GM18517 (cell line): ENCODE measurements at regions not wholly inside any gene's neighbourhood (a gene's known extent, or its start where the extent isn't known, plus 50 kb on each side); places are given as distances from the start of the nearest gene placed in this dataset.
"Not testable (repeated sequence)": the region's sequence is repeated elsewhere in the genome, so short reads cannot be mapped to it uniquely, and the experiment has no call there.

ENCODE experiments used
- ATAC-seq: cut with Tn5 transposase; IDR thresholded peaks from one replicate; pipeline ENCODE4 v1.9.1; 2021; ENCODE audit warnings: mild to moderate bottlenecking, moderate library complexity; ENCODE audit not compliant: unreplicated experiment

DNA sequence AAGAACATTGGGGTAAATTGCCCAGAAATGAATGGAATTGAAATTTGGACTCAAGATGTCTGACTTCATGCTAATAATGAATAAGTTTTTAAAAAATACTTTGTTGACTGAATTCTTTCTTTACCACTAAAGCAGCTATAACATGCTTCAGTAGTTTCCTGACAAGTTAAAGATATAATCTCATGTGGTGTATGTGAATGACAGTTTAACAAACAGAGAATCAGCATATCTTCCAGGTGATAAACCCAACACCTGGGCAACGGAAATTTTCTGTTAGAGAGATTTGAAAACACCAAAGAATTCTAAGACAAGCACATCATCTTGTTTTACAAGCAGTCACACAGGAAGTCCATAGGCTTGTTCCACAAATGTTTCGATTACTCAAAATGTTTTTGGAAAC lies 372.6 kb upstream of the VRK2 start:
- ATAC-seq = no peak

DNA sequence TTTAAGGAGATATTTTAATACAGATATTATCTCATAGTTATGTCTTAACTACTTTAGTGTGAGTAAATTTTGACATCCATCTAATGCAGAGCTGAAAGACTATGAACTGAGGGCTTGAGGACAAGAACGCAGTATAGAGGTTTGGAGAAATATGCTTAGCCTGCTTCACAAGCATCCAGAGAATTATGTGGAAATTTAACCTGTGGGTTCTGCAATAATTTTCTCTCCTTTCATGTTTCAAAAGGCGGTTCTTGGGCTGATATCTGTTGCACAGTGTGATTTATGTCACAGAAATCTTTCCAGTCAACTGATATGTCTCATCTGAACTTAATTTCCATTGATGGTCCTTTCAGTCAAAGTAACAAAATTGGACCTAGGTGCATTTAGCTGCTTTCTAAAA lies 371.9 kb upstream of the VRK2 start:
- no peak for ATAC-seq

DNA sequence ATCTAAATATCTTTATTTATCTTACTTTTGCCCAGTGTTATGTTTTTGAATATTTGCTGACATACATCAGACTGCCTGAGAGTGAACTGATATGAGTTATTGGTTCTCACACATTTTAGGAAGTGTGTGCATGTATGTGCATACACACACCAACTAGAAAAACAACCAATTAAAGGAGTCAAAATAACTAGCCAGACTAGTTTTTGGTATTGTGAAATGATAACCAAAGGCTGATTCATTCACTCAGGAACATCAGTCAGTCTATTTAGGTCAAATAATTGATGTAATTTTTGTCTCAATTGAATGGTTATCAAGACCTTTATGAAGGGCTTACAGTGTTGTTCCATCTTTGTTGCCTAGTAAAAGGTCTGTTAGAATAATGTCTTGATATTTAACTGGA lies 369.3 kb upstream of the VRK2 start:
- no peak for ATAC-seq

DNA sequence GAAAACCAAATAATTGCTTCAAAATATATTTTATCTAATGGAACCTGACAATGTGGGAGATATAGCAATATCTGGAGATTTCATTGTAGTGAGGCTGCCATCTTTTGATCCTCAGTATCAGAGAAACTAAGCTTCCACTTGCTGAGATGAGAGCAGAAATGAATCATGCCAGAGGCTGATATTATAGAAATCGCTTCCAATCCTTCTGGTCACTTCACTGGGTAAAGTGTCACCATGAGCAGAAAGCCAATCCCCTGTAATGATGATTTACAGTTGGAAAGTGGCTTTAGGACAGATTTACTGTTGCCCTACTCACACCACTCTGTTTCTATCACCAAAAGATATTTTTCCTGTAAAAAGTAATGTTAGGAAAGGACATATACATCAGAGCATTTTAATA lies 365.0 kb upstream of the VRK2 start:
- no peak for ATAC-seq

DNA sequence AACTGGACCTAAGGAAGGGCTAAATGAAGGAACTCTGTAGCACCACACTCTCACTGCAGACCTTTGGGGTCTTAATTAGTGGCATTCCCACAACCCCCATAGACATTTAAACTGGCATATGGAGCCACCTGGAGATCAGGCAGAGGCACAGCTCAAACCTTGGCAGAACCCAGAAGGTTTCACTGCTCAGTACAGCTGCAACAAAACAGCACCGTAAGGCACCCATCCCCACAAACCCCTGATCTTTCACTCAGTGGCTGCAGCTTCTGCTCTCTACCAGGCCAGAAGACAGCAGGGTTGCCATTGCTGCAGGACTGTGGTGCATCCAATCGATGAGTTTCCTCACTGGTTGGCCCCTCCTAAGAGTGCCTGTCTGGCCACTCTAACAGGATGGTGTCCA lies 361.6 kb upstream of the VRK2 start:
- no peak for ATAC-seq

DNA sequence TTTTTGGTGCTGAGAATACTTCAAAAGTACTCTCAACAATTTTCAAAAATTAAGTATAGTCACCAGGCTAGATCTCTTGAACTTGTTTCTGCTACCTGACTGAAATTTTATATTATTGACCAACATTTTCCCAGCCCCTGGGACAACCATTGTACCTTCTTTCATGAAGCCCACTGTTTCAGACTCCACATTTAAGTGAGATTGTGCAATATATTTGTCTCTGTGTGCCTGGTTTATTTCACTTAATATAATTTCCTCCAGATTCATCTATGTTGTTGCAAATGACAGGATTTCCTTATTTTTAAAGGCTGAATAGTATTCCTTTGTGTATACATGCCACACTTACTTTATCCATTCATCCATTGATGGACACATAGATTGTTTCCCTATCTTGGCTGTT lies 354.2 kb upstream of the VRK2 start:
- ATAC-seq = no peak

DNA sequence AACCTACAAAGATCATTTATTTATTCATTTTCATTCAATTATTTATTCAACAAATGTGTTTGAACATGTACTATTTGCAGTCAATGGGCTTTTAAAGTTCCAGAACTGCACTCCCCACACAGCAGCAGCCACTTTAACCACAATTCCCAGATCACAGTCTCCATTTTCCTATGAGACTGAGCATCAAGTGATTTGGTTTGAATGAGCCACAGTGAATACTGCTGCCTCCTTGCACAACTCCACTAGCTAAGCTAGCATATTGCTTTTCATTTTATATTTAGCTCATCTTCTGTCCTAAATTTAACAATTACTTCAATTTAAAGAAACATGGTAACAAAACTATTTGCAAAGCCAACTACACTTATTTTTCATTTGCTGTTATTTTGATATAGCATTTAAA lies 353.4 kb upstream of the VRK2 start:
- ATAC-seq = no peak

DNA sequence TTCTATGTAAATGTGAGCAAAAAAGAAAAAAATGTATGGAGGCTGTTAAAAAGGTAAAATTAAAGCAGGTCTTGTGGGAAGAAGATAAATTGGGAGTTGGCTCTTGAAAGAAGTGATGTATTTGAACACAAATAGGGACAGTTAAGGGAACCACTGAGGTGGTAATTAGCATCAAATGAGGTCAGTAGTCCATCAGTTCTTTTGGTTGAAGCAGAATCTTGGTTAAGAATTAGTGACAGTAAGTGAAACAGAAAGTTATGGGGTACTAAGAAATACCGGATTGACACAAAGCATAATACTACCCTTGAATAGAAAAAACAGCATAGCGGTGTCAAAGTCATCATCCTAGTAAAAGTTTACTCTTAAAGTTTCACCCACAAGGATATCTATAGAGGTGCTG lies 352.6 kb upstream of the VRK2 start:
- ATAC-seq = no peak

DNA sequence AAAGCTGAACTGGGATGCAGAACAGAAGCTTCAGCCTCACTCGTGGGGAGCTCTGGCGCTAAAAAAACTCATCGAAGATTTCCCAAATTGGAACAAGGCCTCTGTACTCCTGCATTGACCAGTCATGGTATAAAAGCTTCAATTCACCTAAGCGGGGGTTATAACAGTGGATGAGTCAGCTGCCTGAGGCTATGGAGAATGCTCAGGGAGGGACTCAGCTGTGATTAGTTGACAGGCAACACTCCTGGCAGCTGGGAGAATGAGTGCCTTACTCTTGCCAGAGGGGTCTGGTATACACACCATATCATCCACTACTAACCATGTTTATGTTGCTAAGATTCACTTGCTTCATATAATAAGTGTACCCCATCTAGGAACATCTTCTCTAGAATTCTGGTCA lies 350.6 kb upstream of the VRK2 start:
- no peak for ATAC-seq

DNA sequence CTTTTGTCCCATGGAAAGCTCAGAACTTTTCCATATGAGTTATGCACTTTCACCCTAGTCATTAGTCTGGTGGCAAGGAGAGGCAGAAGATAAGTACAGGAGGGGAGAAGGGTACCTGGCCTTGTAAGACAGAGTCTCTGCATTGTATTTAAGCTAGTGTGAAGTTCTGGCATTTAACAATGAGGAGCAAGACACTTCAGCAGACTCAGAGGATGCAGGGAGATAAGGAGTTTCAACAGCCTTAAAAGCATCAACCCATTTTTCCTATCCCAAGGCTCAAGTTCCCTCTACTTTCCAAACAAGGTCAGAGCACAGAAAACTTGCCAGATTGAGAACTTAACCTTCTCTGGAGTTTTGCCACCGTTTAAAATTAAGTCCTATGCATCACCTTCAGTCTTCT lies 348.2 kb upstream of the VRK2 start:
- no peak for ATAC-seq

DNA sequence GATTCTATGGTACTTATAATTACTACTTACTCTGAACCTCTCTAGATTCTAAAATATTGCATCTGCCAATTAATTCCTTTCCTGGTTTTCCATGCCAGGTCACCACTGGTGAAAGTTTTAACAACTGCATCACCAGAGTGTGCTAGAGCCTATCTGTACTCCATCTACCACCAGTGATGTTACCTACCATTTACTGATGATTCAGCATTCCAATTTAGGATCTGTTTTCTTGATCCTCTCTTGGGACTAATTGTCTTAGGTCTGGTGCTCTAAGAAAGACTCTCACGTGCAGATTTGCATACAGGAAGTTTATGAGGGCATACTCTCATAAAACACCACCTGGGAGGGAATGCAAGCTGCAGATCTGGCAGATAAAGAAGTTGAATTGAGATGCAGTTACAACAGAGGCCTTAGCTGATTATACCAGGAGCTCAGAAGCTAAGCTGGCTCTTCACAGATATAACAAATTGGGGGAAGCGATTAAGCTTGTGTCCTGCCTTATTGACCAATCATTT lies 347.6 kb upstream of the VRK2 start:
- ATAC-seq = no peak

DNA sequence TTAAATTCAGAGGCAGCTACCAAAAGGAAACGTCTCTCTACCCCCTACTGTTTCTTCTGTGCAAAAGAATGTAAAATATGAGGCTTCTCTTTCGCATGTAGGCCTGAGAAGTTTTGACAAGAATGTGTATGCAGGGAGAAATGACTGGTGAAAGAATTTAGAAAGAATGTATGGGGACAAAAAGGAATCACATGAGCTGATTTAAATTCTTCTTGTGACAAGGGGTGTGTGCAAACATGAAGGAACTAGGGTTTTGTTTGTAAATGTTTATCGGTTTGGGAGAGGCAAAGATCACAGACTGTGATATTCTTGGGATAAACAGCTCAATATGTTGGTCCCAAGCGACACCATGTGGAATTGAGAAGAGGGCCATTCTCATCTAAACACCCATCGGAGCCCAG lies 345.2 kb upstream of the VRK2 start:
- ATAC-seq = no peak

DNA sequence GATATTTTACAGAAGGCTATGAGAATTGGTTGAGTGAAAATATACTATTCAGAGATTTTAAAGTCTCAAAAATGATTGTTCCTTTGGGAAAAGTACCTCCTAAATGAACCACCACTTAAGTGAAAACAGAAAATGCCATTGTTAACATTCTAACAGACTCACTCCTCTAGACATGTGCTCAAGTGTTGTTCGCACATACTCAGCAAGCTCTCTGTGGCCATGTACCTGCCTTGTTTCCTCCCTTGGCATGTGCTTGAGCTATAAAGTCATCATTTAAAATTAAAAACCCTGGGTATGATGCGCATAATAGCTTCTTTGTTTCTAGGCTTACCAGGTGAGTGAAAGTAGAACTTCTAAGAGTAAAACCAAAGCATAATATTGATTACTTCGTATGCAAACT lies 343.2 kb upstream of the VRK2 start:
- no peak for ATAC-seq

DNA sequence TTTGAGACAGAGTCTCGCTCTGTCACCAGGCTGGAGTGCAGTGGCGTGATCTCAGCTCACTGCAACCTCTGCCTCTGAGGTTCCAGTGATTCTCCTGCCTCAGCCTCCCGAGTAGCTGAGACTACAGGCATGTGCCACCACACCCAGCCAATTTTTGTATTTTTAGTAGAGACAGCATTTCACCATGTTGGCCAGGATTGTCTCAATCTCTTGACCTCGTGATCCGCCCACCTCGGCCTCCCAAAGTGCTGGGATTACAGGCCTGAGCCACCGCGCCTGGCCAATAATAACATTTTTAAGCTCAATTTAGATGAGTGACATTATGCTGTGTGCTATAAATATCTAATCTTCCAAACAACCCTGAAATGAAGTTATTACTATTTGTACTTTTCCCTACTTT lies 338.8 kb upstream of the VRK2 start:
- not testable (repeated sequence) for ATAC-seq

DNA sequence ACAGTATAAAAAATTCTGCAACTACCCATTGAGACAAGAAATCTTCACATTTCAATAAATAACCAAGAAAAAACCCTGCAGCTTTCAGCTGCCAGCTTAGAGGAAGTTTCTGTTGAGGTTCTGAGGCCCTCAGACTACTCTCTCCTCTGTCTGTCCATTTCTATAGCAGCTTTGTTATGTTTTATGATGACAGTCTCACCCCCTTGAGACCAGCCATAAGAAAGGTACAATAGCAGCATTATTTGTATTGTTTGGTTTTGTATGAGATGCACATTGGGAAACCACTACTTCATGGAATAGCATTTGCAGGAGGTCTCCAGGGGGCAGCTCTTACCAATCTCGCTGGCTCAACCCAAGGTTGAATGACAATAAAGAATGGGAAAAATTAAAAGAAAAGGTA lies 334.6 kb upstream of the VRK2 start:
- ATAC-seq = no peak

DNA sequence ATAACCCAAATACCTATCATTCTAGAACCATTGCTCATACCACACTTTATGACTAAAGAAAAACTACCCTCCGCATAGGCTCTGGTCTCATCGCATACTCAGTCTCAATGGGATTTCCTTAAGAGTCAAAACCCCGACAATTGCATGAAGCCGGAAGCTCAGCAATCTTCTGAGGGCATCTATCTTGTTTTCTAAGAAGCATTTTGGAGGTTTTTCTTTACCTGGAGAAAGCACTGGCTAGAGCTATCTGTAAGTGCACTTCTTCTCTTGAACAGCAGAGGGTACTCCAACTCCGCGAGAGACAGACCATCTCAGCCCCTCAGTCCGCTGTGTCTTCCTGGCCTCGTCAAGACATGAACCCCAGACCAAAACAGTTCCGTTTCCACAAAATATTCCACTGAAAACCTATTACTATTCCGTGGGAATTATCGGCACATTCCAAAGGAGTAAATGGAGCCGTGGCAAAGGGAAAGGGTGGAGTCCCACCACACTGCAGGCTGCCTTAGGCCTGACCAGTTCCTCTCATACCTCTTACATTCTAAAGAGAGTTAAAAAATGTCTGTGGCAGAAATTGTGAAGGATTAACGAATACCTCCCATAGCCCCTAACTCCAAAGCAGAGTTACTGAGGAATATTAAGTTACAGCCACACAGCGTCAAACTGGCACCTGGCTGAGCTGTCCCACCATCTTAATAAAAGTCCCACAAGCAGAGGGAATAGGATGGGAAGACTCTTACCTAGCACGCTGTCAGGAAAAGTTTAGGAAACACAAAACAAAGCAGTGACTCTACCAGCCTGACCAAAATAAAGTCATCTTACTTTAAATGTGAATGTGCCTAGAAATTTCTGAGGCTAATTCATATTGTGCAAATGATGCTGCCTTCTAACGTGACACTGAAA lies 325.6 kb upstream of the VRK2 start:
- ATAC-seq = peak; percentile 99

DNA sequence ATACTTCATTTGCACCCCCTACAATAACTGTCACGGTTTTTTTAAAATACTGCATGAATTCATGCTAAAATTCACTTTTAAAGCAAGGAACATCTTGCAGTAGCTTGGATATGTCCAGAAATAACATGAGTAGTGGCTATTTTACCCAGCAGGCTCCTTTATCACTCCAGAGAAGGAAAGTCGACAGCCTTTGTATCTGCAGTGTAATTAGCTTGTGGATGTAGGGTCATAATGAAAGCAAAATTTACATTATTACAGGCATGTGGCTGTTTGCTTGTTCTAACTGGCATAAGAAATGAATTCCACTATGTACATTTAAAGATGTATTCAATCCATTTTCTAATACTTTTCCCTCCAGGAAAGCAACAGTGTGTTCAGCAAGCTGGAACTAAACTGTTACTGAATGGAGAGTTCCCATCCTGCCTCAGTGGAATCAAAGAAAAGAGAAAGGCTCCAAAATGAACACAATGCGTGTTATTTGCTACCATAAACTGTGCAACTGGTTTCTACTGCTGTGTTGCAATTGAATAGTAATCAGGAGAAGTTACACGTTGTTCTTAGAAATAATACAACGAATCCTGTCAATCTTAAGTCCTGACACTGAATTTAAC lies 321.2 kb upstream of the VRK2 start:
- no peak for ATAC-seq

DNA sequence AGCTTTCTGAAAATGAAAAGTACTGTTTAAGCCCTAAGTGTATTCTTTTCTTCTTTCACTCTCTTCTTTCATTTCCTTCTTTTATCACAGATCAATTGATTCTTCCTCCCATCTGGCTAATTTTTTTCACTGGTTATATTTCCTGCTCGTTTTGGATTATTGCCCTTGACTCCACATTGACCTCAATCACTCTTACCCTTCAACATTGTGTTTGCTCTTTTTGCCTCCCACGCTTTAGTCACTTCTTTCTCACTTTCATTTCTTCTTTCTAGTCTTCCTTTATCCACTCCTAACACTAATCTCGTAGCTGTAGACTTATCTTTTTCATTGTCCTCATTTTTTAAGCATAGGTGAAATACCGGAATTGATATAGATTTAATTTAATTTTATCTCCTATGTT lies 320.3 kb upstream of the VRK2 start:
- ATAC-seq = peak; percentile 91

DNA sequence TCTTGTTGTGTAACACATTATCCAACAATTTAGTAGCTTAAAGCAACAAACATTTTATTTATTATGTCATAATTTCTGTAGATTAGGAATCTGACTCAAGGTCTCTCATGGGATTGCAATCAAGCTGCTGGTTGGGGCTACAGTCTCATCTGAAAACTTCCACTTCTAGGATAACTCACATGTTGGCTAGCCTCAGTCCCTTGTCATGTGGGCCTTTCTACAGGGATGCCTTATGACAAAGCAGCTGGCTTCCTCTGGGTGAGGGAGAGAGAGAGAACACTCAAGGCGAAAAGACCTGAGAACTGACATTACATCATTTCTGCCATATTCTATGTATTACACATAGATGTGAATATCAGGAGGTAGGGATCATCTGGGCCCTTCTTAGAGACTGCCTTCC lies 317.9 kb upstream of the VRK2 start:
- no peak for ATAC-seq

DNA sequence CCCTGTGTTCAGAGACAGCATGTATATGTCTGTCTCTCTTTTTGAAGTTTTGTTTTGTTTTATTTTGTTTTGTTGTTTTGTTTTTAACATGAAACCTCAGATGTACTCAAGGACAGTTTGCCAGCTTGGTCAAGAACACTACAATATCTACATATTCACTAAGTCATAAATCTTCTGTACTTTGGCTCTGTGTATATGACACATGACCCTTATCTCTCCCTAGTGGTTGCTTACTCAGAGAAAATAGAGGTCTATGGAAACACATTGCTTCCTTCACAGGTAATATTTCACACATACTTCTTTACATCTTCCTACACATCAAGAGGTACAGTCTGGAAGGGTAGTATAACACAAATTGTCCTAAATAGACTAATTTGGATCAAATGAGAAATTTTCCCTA lies 312.6 kb upstream of the VRK2 start:
- ATAC-seq = no peak

DNA sequence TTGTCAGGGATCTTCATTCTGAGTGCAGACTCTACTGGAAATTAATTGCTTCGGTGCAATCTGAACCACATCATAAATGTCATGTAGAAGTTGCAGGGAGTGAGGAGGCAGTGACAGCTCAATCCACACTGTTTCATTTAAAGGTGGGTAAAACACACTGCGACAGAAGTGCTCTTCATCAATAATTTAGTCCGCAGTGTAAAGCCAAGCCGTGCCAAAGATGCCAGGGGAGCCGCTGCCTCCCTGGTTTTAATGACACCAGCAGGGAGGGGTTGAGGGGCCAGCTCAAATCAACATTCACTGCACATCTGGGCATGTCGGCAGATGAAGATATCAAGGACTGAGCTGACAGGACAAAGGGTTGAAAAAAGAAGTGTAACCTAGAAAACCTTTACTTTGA lies 305.7 kb upstream of the VRK2 start:
- no peak for ATAC-seq

DNA sequence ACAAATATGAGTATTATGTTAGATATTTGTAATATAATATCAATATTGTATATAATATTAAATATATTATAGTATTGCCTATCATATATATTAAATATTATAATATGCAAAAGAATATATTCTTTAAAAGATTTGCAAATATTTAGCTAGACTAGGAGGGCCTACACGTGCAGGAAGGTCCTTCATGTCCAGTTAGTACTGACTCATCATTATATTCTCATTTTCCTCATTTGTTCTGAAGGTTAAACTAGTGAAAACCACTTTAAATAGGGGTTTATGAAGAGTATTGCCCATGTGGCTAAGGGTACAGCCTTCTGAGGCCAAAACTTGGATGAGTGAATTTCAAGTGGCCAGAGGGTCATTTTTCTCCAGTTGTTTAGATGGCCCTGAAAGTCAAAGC lies 293.0 kb upstream of the VRK2 start:
- ATAC-seq = no peak

DNA sequence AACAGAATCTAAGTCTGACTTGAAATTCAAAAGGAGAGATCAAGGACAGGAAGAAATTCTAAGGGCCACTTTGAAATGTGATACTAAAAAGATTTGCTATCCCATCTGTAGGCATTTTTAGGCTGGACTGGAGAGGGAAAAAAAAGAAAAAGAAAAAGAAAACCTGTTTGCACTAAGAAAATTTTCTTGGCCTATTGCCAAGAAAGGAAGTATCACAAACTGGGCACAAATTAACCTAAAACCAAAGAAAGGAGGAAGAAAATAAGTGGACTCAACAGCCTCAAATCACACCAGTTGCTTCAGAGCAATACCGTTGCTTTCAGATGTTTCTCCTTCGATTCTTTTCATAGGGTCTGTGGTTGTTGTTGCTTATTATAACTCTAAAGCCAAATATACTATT lies 287.9 kb upstream of the VRK2 start:
- no peak for ATAC-seq
